IMR-90 (cell line): ENCODE measurements at regions not wholly inside any gene's neighbourhood (a gene's known extent, or its start where the extent isn't known, plus 50 kb on each side); places are given as distances from the start of the nearest gene placed in this dataset.

ENCODE experiments used
- ATAC-seq: fragments of 200-7000 bp; cut with Tn5 transposase; 2 replicates; pipeline ENCODE4 v1.9.1; 2020; ENCODE audit warnings: low read depth, mild to moderate bottlenecking, moderate library complexity
- BruUV-seq: library from RNA; stranded (reverse); fragments of 400-500 nt; replicated peaks from 2 replicates; lab custom pipeline; 2021; lab: Mats Ljungman, UMichigan
- CTCF ChIA-PET: fragments of 300-600 bp; formaldehyde crosslinking; extraction: SDS; loops from one replicate; lab custom pipeline; 2021; ENCODE audit warnings: antibody characterized with exemption; lab: Yijun Ruan, JAX
- POLR2A ChIA-PET: fragments of 300-600 bp; sonication (Branson Sonifier 250); formaldehyde crosslinking; loops from one replicate; lab custom pipeline; 2022; ENCODE audit warnings: antibody characterized with exemption; ENCODE audit not compliant: unreplicated experiment; lab: Charles Lee
- DNase-seq: peaks from one replicate; pipeline ENCODE4 v3.0.0; 2013
- H2AFZ ChIP-seq: replicated peaks from 2 replicates; pipeline ENCODE3; 2013; ENCODE audit warnings: low read length, mild to moderate bottlenecking; ENCODE audit not compliant: poor library complexity
- H2AK5ac ChIP-seq: 2 replicates; pipeline ENCODE4 v1.6.1; 2013; ENCODE audit warnings: low read depth, low read length, inconsistent platforms
- H2AK9ac ChIP-seq: replicated peaks from 2 replicates; pipeline ENCODE3; 2013; ENCODE audit warnings: mild to moderate bottlenecking, low read depth, low read length, moderate library complexity; ENCODE audit not compliant: poor library complexity
- H2BK120ac ChIP-seq: 2 replicates; pipeline ENCODE4 v1.6.1; 2013; ENCODE audit warnings: low read depth, low read length, inconsistent platforms
- H2BK15ac ChIP-seq: 3 replicates; pipeline ENCODE4 v1.6.1; 2013; ENCODE audit warnings: low read depth, low read length, inconsistent platforms
- H2BK20ac ChIP-seq: 2 replicates; pipeline ENCODE4 v1.6.1; 2013; ENCODE audit warnings: low read depth, mild to moderate bottlenecking, inconsistent platforms, low read length, moderate library complexity
- H2BK5ac ChIP-seq: 2 replicates; pipeline ENCODE4 v1.6.1; 2013; ENCODE audit warnings: mild to moderate bottlenecking, low read depth, low read length, inconsistent platforms; ENCODE audit not compliant: poor library complexity, severe bottlenecking
- H3K14ac ChIP-seq: replicated peaks from 2 replicates; pipeline ENCODE4 v1.6.1; 2013; ENCODE audit warnings: low read depth, low read length, inconsistent platforms
- H3K18ac ChIP-seq: 2 replicates; pipeline ENCODE4 v1.6.1; 2013; ENCODE audit warnings: low read depth, low read length, control low read depth
- H3K23ac ChIP-seq: 2 replicates; pipeline ENCODE4 v1.6.1; 2013; ENCODE audit warnings: low read depth, low read length, inconsistent platforms
- H3K27ac ChIP-seq: 2 replicates; pipeline ENCODE4 v1.5.1; 2013; ENCODE audit warnings: mild to moderate bottlenecking, control low read depth, low read length; ENCODE audit not compliant: insufficient read depth
- H3K27me3 ChIP-seq: 2 replicates; pipeline ENCODE4 v1.6.1; 2013; ENCODE audit warnings: low read length; ENCODE audit not compliant: control insufficient read depth, insufficient read depth
- H3K36me3 ChIP-seq: 2 replicates; pipeline ENCODE4 v1.6.1; 2013; ENCODE audit warnings: low read length, mixed read lengths; ENCODE audit not compliant: control insufficient read depth, insufficient read depth
- H3K4ac ChIP-seq: 2 replicates; pipeline ENCODE4 v1.6.1; 2013; ENCODE audit warnings: low read depth, low read length, inconsistent platforms
- H3K4me1 ChIP-seq: 2 replicates; pipeline ENCODE4 v1.6.1; 2013; ENCODE audit warnings: low read length, mixed read lengths; ENCODE audit not compliant: control insufficient read depth, insufficient read depth
- H3K4me2 ChIP-seq: 2 replicates; pipeline ENCODE4 v1.6.1; 2013; ENCODE audit warnings: low read depth, mild to moderate bottlenecking, control low read depth, low read length, moderate library complexity
- H3K4me3 ChIP-seq: 2 replicates; pipeline ENCODE4 v1.5.1; 2013; ENCODE audit warnings: low read depth, mild to moderate bottlenecking, control low read depth, low read length, moderate library complexity; ENCODE audit not compliant: insufficient read depth
- H3K56ac ChIP-seq: 2 replicates; pipeline ENCODE4 v1.6.1; 2013; ENCODE audit warnings: low read length, inconsistent platforms; ENCODE audit not compliant: insufficient read depth; ENCODE audit errors: extremely low read depth
- H3K79me1 ChIP-seq, 2 experiments: 2 replicates each; pipeline ENCODE4 v1.6.1; 2013; ENCODE audit warnings: low read length in 2 of 2, inconsistent platforms in 1 of 2, low read depth in 1 of 2
- H3K9ac ChIP-seq: 2 replicates; pipeline ENCODE4 v1.6.1; 2013; ENCODE audit warnings: low read depth, low read length, control low read depth
- H3K9me1 ChIP-seq: 2 replicates; pipeline ENCODE4 v1.6.1; 2013; ENCODE audit warnings: low read length, inconsistent platforms; ENCODE audit not compliant: insufficient read depth
- H3K9me3 ChIP-seq: 2 replicates; pipeline ENCODE4 v1.6.1; 2013; ENCODE audit warnings: low read length; ENCODE audit not compliant: control insufficient read depth, insufficient read depth
- H4K20me1 ChIP-seq: 2 replicates; pipeline ENCODE4 v1.6.1; 2013; ENCODE audit warnings: low read length, inconsistent platforms; ENCODE audit not compliant: insufficient read depth
- H4K5ac ChIP-seq: 2 replicates; pipeline ENCODE4 v1.6.1; 2013; ENCODE audit warnings: mild to moderate bottlenecking, low read depth, low read length, control low read depth
- H4K8ac ChIP-seq, 2 experiments: 2 replicates each; pipeline ENCODE4 v1.6.1; 2013; ENCODE audit warnings: low read depth in 2 of 2, low read length in 2 of 2, control low read depth in 1 of 2, inconsistent platforms in 1 of 2
- H4K91ac ChIP-seq: 2 replicates; pipeline ENCODE4 v1.6.1; 2013; ENCODE audit warnings: low read depth, low read length, inconsistent platforms; ENCODE audit not compliant: insufficient read depth
- BHLHE40 ChIP-seq: fragments of 150-350 bp; IDR thresholded peaks from 2 replicates; pipeline ENCODE4 v1.6.1; 2016; ENCODE audit warnings: mild to moderate bottlenecking, low read depth, low read length
- CEBPB ChIP-seq: IDR thresholded peaks from 2 replicates; pipeline ENCODE4 v1.6.1; 2012; ENCODE audit warnings: low read depth, low read length, improper control_type of control experiment
- CHD1 ChIP-seq: IDR thresholded peaks from 2 replicates; pipeline ENCODE4 v1.6.1; 2012; ENCODE audit warnings: low read depth, low read length, improper control_type of control experiment
- FOS ChIP-seq: fragments of 150-350 bp; IDR thresholded peaks from 2 replicates; pipeline ENCODE4 v1.6.1; 2016; ENCODE audit warnings: low read depth, low read length
- MAFK ChIP-seq: IDR thresholded peaks from 2 replicates; pipeline ENCODE4 v1.6.1; 2012; ENCODE audit warnings: low read depth, low read length, improper control_type of control experiment
- MAZ ChIP-seq: IDR thresholded peaks from 2 replicates; pipeline ENCODE4 v1.6.1; 2012; ENCODE audit warnings: low read depth, mild to moderate bottlenecking, low read length, improper control_type of control experiment, moderate library complexity, borderline replicate concordance
- MXI1 ChIP-seq: IDR thresholded peaks from 2 replicates; pipeline ENCODE4 v1.6.1; 2012; ENCODE audit warnings: low read depth, mild to moderate bottlenecking, low read length, moderate library complexity, borderline replicate concordance
- NFE2L2 ChIP-seq: fragments of 150-350 bp; IDR thresholded peaks from 2 replicates; pipeline ENCODE4 v1.6.1; 2016; ENCODE audit warnings: low read depth, mild to moderate bottlenecking, low read length
- POLR2A ChIP-seq: IDR thresholded peaks from 2 replicates; pipeline ENCODE4 v1.6.1; 2012; ENCODE audit warnings: mild to moderate bottlenecking, low read depth, low read length
- RAD21 ChIP-seq: IDR thresholded peaks from 2 replicates; pipeline ENCODE4 v1.6.1; 2012; ENCODE audit warnings: low read length, improper control_type of control experiment
- RCOR1 ChIP-seq: IDR thresholded peaks from 2 replicates; pipeline ENCODE4 v1.6.1; 2012; ENCODE audit warnings: mild to moderate bottlenecking, low read length, improper control_type of control experiment; ENCODE audit not compliant: insufficient replicate concordance
- RFX5 ChIP-seq: IDR thresholded peaks from 2 replicates; pipeline ENCODE4 v1.8.0; 2012; ENCODE audit warnings: low read depth, mild to moderate bottlenecking, low read length, moderate library complexity
- SMC3 ChIP-seq: fragments of 150-350 bp; IDR thresholded peaks from 2 replicates; pipeline ENCODE4 v1.6.1; 2016; ENCODE audit warnings: low read depth, mild to moderate bottlenecking, antibody characterized with exemption, low read length, moderate library complexity
- WGBS, 2 experiments: methylation state at CpG; one replicate each; pipeline versions ENCODE4 v1.1.5 to v1.1.7; 2013; ENCODE audit warnings: missing lambda C conversion rate in 2 of 2; ENCODE audit not compliant: insufficient read length in 1 of 2; ENCODE audit errors: extremely low coverage in 2 of 2; 5-methylcytosine and 5-hydroxymethylcytosine counted together
- dilution Hi-C: fragments of 300-500 bp; cut with HindIII; formaldehyde crosslinking; loops from one replicate; pipeline ENCODE4 v1.14.3; 2018; ENCODE audit warnings: low sequenced_read_pairs; ENCODE audit not compliant: unreplicated experiment
- in situ Hi-C: fragments of 300-500 bp; cut with MboI; formaldehyde crosslinking; loops from 3 replicates; pipeline ENCODE4 v1.14.3; 2019; ENCODE audit warnings: low sequenced_read_pairs, inconsistent platforms, mixed read lengths
- intact Hi-C: fragments of 100-400 bp; cut with micrococcal nuclease; formaldehyde crosslinking; loops from 2 replicates; pipeline ENCODE4 v1.10.0; 2022
- TF ChIP-seq, protein P1 (sequence below): fragments of 150-350 bp; IDR thresholded peaks from 2 replicates; pipeline ENCODE4 v1.6.1; 2017; ENCODE audit warnings: mild to moderate bottlenecking, antibody characterized with exemption, low read length, low read depth
- TF ChIP-seq, protein P2 (sequence below): fragments of 150-350 bp; IDR thresholded peaks from 2 replicates; pipeline ENCODE4 v1.6.1; 2016; ENCODE audit warnings: low read depth, mild to moderate bottlenecking, low read length, moderate library complexity, borderline replicate concordance
- TF ChIP-seq, protein P3 (sequence below): conservative IDR thresholded peaks from 2 replicates; pipeline ENCODE4 v1.5.1; 2012; ENCODE audit warnings: mild to moderate bottlenecking, low read depth, low read length, improper control_type of control experiment

DNA sequence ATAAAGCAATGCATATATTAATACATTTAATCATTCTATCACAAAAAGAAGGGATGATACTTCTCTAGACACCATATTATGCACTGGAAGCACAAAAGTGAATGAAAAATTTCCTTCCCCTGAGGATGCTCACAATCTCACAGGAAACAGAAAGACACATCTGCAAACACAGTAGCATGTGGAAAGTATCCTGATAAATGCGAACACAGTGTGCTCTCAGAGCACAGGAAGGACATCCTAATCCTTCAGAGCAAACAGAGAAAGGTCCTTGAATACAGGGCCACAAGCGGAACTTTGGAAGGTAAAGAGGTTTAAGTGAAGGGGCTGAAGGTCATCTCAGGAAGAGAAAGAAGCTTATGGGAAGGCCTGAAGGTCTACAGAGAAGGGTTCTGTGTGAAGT lies 524.6 kb upstream of the LRRC4C start:
- Histone ChIP-seq H2AK5ac (no peak overlapping the region), H4K91ac (no peak overlapping the region), H3K18ac (no peak overlapping the region), H3K14ac (no peak overlapping the region), H4K20me1 (no peaks in the 10 kb centered on the region), H3K79me1 (no peaks in the 10 kb centered on the region), H2AFZ (no peak overlapping the region), H3K56ac (no peak overlapping the region), H3K27ac (no peak overlapping the region), H2AK9ac (no peak overlapping the region), H3K4ac (no peak overlapping the region), H3K9me1 (no peaks in the 10 kb centered on the region), H4K8ac (no peak overlapping the region), H2BK20ac (no peak overlapping the region), H3K9ac (no peak overlapping the region), H4K5ac (no peak overlapping the region), H3K4me2 (no peak overlapping the region), H3K9me3 (0 out of 2 replicates have a peak, but pooled peaks cover 3% of the 10 kb centered on the region), H2BK120ac (no peak overlapping the region), H3K27me3 (no peaks in the 10 kb centered on the region), H2BK5ac (no peak overlapping the region), H3K23ac (no peak overlapping the region), H3K36me3 (no peaks in the 10 kb centered on the region), H2BK15ac (no peak overlapping the region), H3K4me3 (no peak overlapping the region), H3K4me1 (no peaks in the 10 kb centered on the region)
- dilution Hi-C loops (no loop called here), intact Hi-C loops (no loop called here), in situ Hi-C loops (no loop called here)
- DNase-seq (no peak), ATAC-seq (no peak)
- ChIA-PET CTCF (no interaction called here), POLR2A (no interaction called here)
- TF ChIP-seq RCOR1: no peak
- TF ChIP-seq FOS: no peak
- TF ChIP-seq, protein P1, sequence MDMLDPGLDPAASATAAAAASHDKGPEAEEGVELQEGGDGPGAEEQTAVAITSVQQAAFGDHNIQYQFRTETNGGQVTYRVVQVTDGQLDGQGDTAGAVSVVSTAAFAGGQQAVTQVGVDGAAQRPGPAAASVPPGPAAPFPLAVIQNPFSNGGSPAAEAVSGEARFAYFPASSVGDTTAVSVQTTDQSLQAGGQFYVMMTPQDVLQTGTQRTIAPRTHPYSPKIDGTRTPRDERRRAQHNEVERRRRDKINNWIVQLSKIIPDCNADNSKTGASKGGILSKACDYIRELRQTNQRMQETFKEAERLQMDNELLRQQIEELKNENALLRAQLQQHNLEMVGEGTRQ: no peak
- TF ChIP-seq POLR2A: no peak
- no peak for TF ChIP-seq CEBPB
- TF ChIP-seq MXI1: no peak
- TF ChIP-seq MAFK: no peak
- TF ChIP-seq RAD21: no peak
- no peak for TF ChIP-seq CHD1
- TF ChIP-seq NFE2L2: no peak
- no peak for TF ChIP-seq MAZ
- TF ChIP-seq, protein P2, sequence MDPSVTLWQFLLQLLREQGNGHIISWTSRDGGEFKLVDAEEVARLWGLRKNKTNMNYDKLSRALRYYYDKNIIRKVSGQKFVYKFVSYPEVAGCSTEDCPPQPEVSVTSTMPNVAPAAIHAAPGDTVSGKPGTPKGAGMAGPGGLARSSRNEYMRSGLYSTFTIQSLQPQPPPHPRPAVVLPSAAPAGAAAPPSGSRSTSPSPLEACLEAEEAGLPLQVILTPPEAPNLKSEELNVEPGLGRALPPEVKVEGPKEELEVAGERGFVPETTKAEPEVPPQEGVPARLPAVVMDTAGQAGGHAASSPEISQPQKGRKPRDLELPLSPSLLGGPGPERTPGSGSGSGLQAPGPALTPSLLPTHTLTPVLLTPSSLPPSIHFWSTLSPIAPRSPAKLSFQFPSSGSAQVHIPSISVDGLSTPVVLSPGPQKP: no peak
- no peak for TF ChIP-seq RFX5
- TF ChIP-seq, protein P3, sequence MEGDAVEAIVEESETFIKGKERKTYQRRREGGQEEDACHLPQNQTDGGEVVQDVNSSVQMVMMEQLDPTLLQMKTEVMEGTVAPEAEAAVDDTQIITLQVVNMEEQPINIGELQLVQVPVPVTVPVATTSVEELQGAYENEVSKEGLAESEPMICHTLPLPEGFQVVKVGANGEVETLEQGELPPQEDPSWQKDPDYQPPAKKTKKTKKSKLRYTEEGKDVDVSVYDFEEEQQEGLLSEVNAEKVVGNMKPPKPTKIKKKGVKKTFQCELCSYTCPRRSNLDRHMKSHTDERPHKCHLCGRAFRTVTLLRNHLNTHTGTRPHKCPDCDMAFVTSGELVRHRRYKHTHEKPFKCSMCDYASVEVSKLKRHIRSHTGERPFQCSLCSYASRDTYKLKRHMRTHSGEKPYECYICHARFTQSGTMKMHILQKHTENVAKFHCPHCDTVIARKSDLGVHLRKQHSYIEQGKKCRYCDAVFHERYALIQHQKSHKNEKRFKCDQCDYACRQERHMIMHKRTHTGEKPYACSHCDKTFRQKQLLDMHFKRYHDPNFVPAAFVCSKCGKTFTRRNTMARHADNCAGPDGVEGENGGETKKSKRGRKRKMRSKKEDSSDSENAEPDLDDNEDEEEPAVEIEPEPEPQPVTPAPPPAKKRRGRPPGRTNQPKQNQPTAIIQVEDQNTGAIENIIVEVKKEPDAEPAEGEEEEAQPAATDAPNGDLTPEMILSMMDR: no peak
- TF ChIP-seq SMC3: no peak
- no peak for TF ChIP-seq BHLHE40
- WGBS, 2 experiments: no CpG with 5 or more reads among the region's 2 CpGs
- BruUV-seq: no TSS peak
